B cell (primary cell): ENCODE measurements at regions not wholly inside any gene's neighbourhood (a gene's known extent, or its start where the extent isn't known, plus 50 kb on each side); places are given as distances from the start of the nearest gene placed in this dataset.

Experiments used
- ATAC-seq: fragments of 200-7000 bp; cut with Tn5 transposase; one replicate; pipeline ENCODE4 v1.10.0; 2021; ENCODE audit warnings: low read depth, mild to moderate bottlenecking, moderate number of reproducible peaks, moderate library complexity
- CTCF ChIA-PET: fragments of 350-600 bp; sonication (Branson Sonifier 250); formaldehyde crosslinking; loops from one replicate; lab custom pipeline; 2021; ENCODE audit warnings: antibody characterized with exemption, inconsistent platforms; lab: Charles Lee
- POLR2A ChIA-PET: fragments of 350-600 bp; sonication (Branson Sonifier 250); formaldehyde crosslinking; loops from one replicate; lab custom pipeline; 2021; ENCODE audit warnings: antibody characterized with exemption; lab: Charles Lee
- DNase-seq: peaks from one replicate; pipeline ENCODE4 v3.0.0; 2013
- H2AFZ ChIP-seq: 2 replicates; pipeline ENCODE4 v1.6.1; 2012; ENCODE audit warnings: mild to moderate bottlenecking, low read depth, low read length; ENCODE audit not compliant: insufficient read depth, poor library complexity, severe bottlenecking
- H3K27ac ChIP-seq, 2 donors: 1 replicate in 1 of 2; 2 replicates in 1 of 2; pipeline ENCODE4 v1.5.1; 2012 to 2013; ENCODE audit warnings: low read length in 2 of 2, mild to moderate bottlenecking in 2 of 2, moderate library complexity in 1 of 2
- H3K27me3 ChIP-seq, 4 experiments: fragments of 200-600 bp in 1 of 4; sonication (generic) in 1 of 4; replicated peaks in 1 of 4; 1 replicate in 2 of 4; 2 replicates in 2 of 4; pipeline versions ENCODE4 v1.6.1 to v1.7.0; 2013 to 2016; ENCODE audit warnings: low read length in 3 of 4, mild to moderate bottlenecking in 2 of 4, mixed read lengths in 1 of 4, moderate library complexity in 1 of 4; ENCODE audit not compliant: insufficient read depth in 4 of 4, control insufficient read depth in 3 of 4; ENCODE audit errors: control extremely low read depth in 1 of 4
- H3K36me3 ChIP-seq, 2 experiments: replicated peaks in 1 of 2; 1 replicate in 1 of 2; 2 replicates in 1 of 2; pipeline versions ENCODE4 v1.6.1 to v1.7.1; 2013; ENCODE audit warnings: low read length in 1 of 2; ENCODE audit not compliant: insufficient read depth in 2 of 2, control insufficient read depth in 1 of 2; ENCODE audit errors: control extremely low read depth in 1 of 2, extremely low read depth in 1 of 2
- H3K4me1 ChIP-seq, 2 donors: fragments of 200-600 bp in 1 of 2; sonication (generic) in 1 of 2; 1 replicate in 1 of 2; 2 replicates in 1 of 2; pipeline versions ENCODE4 v1.5.1 to v1.6.1; 2013 to 2017; ENCODE audit warnings: low read length in 2 of 2; ENCODE audit not compliant: control insufficient read depth in 2 of 2, insufficient read depth in 2 of 2
- H3K4me2 ChIP-seq: replicated peaks from 2 replicates; pipeline ENCODE3; 2012; ENCODE audit warnings: mild to moderate bottlenecking, low read depth, low read length; ENCODE audit not compliant: poor library complexity, severe bottlenecking
- H3K4me3 ChIP-seq, 5 experiments: fragments of 200-600 bp in 1 of 5; sonication (generic) in 1 of 5; 1 replicate in 3 of 5; 2 replicates in 2 of 5; pipeline versions ENCODE4 v1.5.1 to v1.7.0; 2011 to 2016; ENCODE audit warnings: low read length in 4 of 5, mild to moderate bottlenecking in 4 of 5, low read depth in 2 of 5, control low read depth in 1 of 5, moderate library complexity in 1 of 5; ENCODE audit not compliant: insufficient read depth in 1 of 5; ENCODE audit errors: control extremely low read depth in 1 of 5, extremely low read depth in 1 of 5
- H3K79me2 ChIP-seq: fragments of 200-600 bp; sonication (generic); one replicate; pipeline ENCODE4 v1.6.0; 2016; ENCODE audit warnings: low read length; ENCODE audit not compliant: control insufficient read depth, insufficient read depth
- H3K9ac ChIP-seq: fragments of 200-600 bp; sonication (generic); 2 replicates; pipeline ENCODE4 v1.6.1; 2017; ENCODE audit warnings: mild to moderate bottlenecking, low read length, moderate library complexity
- H3K9me3 ChIP-seq, 3 donors: one replicate each; pipeline versions ENCODE4 v1.6.1 to v1.7.1; 2013; ENCODE audit warnings: low read length in 2 of 3; ENCODE audit not compliant: control insufficient read depth in 2 of 3, insufficient read depth in 1 of 3; ENCODE audit errors: control extremely low read depth in 1 of 3
- H4K20me1 ChIP-seq: 2 replicates; pipeline ENCODE4 v1.6.0; 2012; ENCODE audit warnings: mild to moderate bottlenecking, low read length; ENCODE audit not compliant: insufficient read depth, control insufficient read depth, poor library complexity, severe bottlenecking
- H3K27ac Mint-ChIP-seq: one replicate; pipeline ENCODE4 v1.8.0; 2021; ENCODE audit warnings: mixed read lengths
- H3K27me3 Mint-ChIP-seq: one replicate; pipeline ENCODE4 v1.8.0; 2021; ENCODE audit warnings: mixed read lengths
- H3K4me1 Mint-ChIP-seq: one replicate; pipeline ENCODE4 v1.8.0; 2021; ENCODE audit warnings: mixed read lengths
- H3K4me3 Mint-ChIP-seq: one replicate; pipeline ENCODE4 v1.8.0; 2021; ENCODE audit warnings: mixed read lengths
- H3K9me3 Mint-ChIP-seq: one replicate; pipeline ENCODE4 v1.8.0; 2022; ENCODE audit warnings: mixed read lengths; ENCODE audit not compliant: insufficient read depth
- EZH2 ChIP-seq: IDR thresholded peaks from 2 replicates; pipeline ENCODE4 v1.6.1; 2012; ENCODE audit warnings: borderline replicate concordance, low read depth, mild to moderate bottlenecking, moderate library complexity, low read length; ENCODE audit not compliant: insufficient read depth, poor library complexity, severe bottlenecking
- WGBS: methylation state at CpG from one replicate; pipeline ENCODE4 v1.1.5; 2013; ENCODE audit warnings: missing lambda C conversion rate; ENCODE audit not compliant: insufficient coverage; 5-methylcytosine and 5-hydroxymethylcytosine counted together
- intact Hi-C: fragments of 100-400 bp; cut with micrococcal nuclease; formaldehyde crosslinking; loops from one replicate; pipeline ENCODE4 v1.10.0; 2022
- TF ChIP-seq, protein P1 (sequence below): fragments of 200-600 bp; IDR thresholded peaks from one replicate; pipeline ENCODE4 v1.8.0; 2022; ENCODE audit warnings: antibody characterized with exemption, mild to moderate bottlenecking

DNA sequence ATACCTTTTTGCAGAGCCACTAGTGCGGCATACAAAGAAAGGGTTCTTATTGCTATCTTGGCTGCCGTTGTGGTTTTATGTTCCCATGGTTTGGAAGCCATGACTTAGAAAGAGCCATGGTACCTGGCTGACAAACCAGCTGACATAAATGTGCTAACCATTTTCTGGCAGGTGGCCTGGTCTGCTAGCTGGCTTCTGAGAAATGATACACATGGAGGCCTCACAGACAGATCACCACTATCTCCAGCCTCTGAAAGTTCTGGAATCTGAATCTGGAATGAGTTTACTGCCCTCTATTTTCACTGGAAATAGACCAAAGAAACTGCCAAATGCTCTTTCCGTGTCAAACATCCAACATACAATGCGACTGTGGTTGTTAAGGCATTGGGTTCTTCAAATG is 123.7 kb downstream of the QPCT start:
- no peak for TF ChIP-seq EZH2
- TF ChIP-seq, protein P1, sequence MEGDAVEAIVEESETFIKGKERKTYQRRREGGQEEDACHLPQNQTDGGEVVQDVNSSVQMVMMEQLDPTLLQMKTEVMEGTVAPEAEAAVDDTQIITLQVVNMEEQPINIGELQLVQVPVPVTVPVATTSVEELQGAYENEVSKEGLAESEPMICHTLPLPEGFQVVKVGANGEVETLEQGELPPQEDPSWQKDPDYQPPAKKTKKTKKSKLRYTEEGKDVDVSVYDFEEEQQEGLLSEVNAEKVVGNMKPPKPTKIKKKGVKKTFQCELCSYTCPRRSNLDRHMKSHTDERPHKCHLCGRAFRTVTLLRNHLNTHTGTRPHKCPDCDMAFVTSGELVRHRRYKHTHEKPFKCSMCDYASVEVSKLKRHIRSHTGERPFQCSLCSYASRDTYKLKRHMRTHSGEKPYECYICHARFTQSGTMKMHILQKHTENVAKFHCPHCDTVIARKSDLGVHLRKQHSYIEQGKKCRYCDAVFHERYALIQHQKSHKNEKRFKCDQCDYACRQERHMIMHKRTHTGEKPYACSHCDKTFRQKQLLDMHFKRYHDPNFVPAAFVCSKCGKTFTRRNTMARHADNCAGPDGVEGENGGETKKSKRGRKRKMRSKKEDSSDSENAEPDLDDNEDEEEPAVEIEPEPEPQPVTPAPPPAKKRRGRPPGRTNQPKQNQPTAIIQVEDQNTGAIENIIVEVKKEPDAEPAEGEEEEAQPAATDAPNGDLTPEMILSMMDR, result no peak
- no peak overlapping the region for H3K27ac Mint-ChIP-seq
- Histone ChIP-seq H3K4me3 (no peak overlapping the region), H3K9me3 (no peaks in the 10 kb centered on the region), H3K4me2 (no peak overlapping the region), H4K20me1 (no peaks in the 10 kb centered on the region), H3K27me3 (no peaks in the 10 kb centered on the region), H3K9ac (no peak overlapping the region), H3K79me2 (no peaks in the 10 kb centered on the region), H3K27ac (no peak overlapping the region), H3K4me1 (no peaks in the 10 kb centered on the region), H3K36me3 (no peaks in the 10 kb centered on the region), H2AFZ (no peak overlapping the region)
- no peaks in the 10 kb centered on the region for H3K9me3 Mint-ChIP-seq
- CTCF ChIA-PET, result no interaction called here
- H3K4me3 Mint-ChIP-seq, result no peak overlapping the region
- no peaks in the 10 kb centered on the region for H3K4me1 Mint-ChIP-seq
- ATAC-seq (no peak), DNase-seq (no peak)
- POLR2A ChIA-PET, result no interaction called here
- intact Hi-C loops, result no loop called here
- peaks cover 3% of the 10 kb centered on the region for H3K27me3 Mint-ChIP-seq
- 96% methylated on average over 2 of the region's 4 CpGs for WGBS

DNA sequence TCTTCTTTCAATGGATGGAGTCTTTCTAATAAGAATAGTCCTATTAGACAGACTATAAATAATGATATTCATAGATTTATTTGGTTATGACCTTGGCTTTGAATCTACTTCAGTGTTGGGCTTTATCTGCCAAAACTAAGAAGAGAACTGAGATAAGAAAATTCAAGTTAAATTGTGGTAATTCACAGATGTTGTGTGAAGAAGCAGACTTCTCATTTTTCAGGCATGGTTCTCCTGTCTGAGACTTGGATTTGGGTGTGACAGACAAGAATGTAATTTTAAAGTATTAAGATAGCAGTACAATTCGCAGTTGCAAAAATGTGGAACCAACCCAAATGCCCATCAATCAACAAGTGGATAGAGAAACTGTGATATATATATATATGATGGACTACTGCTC is 124.7 kb downstream of the QPCT start:
- Mint-ChIP-seq H3K27me3 (peaks cover 3% of the 10 kb centered on the region), H3K9me3 (no peaks in the 10 kb centered on the region), H3K4me3 (no peak overlapping the region), H3K4me1 (no peaks in the 10 kb centered on the region), H3K27ac (no peak overlapping the region)
- CTCF ChIA-PET, result no interaction called here
- H3K36me3 ChIP-seq, result no peaks in the 10 kb centered on the region
- no peak overlapping the region for H3K4me3 ChIP-seq
- ATAC-seq (no peak), DNase-seq (no peak)
- H4K20me1 ChIP-seq, result no peaks in the 10 kb centered on the region
- no CpG with 5 or more reads among the region's 1 CpG for WGBS
- H3K4me2 ChIP-seq, result no peak overlapping the region
- no peaks in the 10 kb centered on the region for H3K27me3 ChIP-seq
- TF ChIP-seq, protein P1, result no peak
- TF ChIP-seq EZH2, result no peak
- POLR2A ChIA-PET, result no interaction called here
- no peaks in the 10 kb centered on the region for H3K79me2 ChIP-seq
- no peak overlapping the region for H3K27ac ChIP-seq
- no peak overlapping the region for H3K9ac ChIP-seq
- intact Hi-C loops, result no loop called here
- no peaks in the 10 kb centered on the region for H3K4me1 ChIP-seq
- H2AFZ ChIP-seq, result no peak overlapping the region
- H3K9me3 ChIP-seq, result no peaks in the 10 kb centered on the region
